Inflammatory macrophage (primary cell): ENCODE measurements at regions not wholly inside any gene's neighbourhood (a gene's known extent, or its start where the extent isn't known, plus 50 kb on each side); places are given as distances from the start of the nearest gene placed in this dataset.
A peak's percentile ranks its signal among the peaks of the same experiment; 100 is the strongest.
"Not testable (repeated sequence)": the region's sequence is repeated elsewhere in the genome, so short reads cannot be mapped to it uniquely, and the experiment has no call there.

Experiments
- DNase-seq, 2 donors: peaks; one replicate each; pipeline ENCODE4 v3.0.0-alpha.2; 2020 to 2022

DNA sequence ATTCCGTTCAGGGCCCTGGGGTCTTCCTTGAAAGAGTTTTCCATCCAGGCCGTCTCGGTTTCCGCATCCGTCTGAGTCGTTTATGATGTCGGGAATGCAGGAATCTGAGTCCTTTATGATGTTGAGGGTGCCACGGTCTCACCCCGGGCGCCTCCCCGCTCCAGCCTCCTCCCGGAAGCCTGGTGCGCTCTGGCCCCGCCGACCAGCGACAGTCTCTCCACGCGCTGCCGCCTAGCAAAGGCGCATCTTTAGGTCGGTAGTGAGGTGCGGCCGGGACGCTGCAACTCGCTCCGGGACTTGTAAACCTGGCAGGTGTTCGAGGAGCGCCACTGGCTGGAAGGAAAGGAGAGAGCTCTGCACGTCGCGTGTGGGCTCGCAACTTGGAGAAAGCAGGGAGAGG lies 132.6 kb downstream of the FAM72C start:
- not testable (repeated sequence) for DNase-seq

GRCh38 chr1:143838598-143838929 lies 133.2 kb downstream of the FAM72C start:
- DNase-seq: not testable (repeated sequence)

GRCh38 chr1:143837924-143838597 lies 133.7 kb downstream of the FAM72C start:
- DNase-seq: not testable (repeated sequence)

- DNase-seq: not testable (repeated sequence)
Measured at GRCh38 chr1:143833376-143833775, 138.4 kb downstream of the FAM72C start.

GRCh38 chr1:143832379-143832716 lies 139.4 kb downstream of the FAM72C start:
- not testable (repeated sequence) for DNase-seq

DNA sequence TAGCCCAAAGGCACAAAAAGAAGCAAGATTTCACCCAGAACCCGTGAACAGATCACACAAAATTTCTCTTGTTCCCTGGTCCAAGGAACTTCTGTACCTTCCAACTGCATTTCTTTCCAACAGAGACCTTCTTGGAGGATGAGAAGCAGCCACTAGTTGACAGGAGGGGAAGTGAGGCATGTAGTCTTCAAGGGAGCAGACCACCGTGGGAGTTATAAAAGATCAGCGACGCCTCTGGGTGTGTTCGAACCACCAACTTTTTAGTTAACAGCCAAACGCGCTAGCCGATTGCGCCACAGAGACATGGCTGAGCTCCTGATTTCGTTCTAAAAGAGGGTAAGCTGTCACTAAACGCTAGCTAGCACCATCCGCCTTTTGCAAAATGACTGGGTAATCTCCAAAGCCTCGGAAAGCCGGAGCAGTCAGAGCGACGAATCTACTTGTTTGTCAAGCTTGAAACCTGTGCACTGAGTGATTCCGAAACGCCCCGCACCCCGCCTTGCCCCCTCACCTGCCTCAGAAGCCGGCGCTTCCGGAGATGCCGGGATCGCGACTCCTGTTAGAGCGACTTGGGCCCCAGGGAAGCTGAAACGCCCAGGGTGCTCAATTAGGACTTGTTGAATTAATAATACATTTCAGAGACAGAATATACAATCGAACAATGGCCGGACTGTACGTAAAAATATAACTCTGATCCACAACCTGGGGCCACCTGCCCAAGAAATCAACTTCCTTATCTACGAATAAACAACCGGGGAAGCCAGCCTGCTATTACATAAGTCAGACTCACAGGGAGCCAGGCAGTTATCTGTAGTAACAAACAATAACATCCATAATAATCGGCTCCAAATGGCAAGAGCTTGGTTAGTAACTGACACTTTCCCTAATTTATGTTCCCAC lies 140.1 kb downstream of the FAM72C start:
- not testable (repeated sequence) for DNase-seq

- DNase-seq: not testable (repeated sequence)
Measured at GRCh38 chr1:143826162-143826561, 145.6 kb downstream of the FAM72C start.

- not testable (repeated sequence) for DNase-seq
Measured at GRCh38 chr1:143824266-143824665, 147.5 kb downstream of the FAM72C start.

- DNase-seq: not testable (repeated sequence)
Measured at GRCh38 chr1:143820058-143820457, 151.7 kb downstream of the FAM72C start.

DNA sequence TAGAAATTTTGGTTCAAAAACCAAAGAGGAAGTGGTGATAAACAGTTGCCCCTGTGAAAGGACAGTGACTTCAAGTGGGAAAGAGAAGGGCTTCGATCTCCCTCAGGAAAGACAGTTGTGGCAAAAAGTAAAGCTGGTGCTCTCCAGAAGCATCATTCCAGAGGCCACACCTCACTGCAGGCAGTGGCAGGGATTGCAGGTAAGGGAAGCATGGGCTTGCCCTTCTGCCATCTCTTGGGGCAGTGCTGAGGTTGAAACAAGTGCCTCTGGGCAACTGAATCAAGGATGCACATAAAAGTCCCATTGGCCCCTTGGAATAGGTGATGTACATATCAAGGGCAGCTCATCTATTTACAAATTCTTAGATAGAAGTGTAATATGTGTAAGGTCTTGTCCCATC lies 155.4 kb downstream of the FAM72C start:
- DNase-seq: not testable (repeated sequence)

DNA sequence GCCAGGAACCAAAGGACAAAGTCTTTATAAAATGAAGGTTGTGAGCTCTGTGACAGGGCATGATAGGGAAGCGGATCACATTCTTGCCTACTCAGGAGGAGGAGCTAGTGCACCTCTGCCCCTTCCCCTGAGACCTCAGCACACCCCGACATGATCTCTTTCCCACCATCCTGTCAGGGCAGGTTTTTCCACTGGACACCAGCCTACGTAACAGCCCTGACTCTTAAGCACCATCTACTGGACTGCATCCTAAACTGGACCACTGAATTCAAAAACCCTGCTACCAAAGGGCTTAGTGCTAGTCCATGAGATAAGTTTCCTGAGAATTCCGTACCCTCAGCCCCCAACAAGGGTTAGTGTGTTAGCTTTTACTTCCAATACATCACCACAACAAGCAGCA lies 166.4 kb downstream of the FAM72C start:
- not testable (repeated sequence) for DNase-seq

DNA sequence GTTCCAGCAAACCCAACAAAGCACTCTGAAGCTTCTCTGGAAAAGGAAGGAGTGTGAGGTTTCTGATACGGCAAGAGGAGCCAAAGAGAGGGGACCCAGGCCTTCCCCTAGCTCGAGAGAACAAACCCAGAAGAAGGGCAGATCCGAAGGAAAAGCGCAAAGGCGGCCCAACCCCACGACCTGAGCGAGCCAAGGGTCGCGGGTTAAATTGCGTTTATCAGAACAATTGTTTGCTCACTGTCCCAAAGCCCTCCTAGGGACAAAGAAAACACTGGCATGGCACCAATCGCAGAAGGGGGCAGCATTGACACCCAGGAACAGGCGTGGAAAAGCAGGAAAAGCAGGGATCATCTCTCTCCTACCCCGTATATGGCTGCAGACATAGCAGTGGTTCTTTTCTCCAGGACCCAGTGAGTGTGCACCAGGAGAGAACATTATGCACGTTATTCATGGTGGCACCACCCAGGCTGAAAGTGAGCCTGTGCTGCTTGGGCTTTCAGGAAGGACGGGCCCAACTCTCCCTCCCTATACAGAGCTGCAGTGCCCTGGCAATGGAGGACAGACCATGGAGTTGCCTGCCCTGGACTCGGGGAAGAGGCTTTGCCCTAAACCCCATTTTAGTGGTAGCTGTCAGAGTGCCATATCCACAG lies 167.0 kb downstream of the FAM72C start:
- DNase-seq: not testable (repeated sequence)

- DNase-seq: peak; percentile 44 to 59
Measured at GRCh38 chr1:143803927-143804411, 167.8 kb downstream of the FAM72C start.

GRCh38 chr1:143803095-143803494 lies 168.7 kb downstream of the FAM72C start:
- not testable (repeated sequence) for DNase-seq

GRCh38 chr1:143799568-143800187 lies 172.1 kb downstream of the FAM72C start:
- not testable (repeated sequence) for DNase-seq

DNA sequence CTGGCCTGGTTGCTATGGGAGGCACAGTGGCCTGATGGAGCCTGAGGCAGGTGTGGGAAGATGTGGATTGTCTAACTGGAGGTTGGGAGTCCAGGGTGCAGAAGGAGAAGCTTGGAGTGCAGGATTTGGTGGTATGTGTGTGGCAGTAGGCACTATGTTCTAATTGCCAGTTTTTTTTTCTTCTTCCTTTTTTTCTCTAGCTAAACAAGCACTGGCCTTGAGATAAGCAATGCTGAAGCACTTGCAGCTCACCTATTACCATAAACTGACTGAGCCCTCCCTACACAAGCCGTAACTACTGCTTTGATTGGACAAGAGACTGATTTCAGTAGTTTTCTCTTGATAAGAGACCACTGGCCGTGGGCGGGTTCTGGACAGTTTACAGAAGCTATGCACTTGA lies 175.4 kb downstream of the FAM72C start:
- DNase-seq: not testable (repeated sequence)

DNA sequence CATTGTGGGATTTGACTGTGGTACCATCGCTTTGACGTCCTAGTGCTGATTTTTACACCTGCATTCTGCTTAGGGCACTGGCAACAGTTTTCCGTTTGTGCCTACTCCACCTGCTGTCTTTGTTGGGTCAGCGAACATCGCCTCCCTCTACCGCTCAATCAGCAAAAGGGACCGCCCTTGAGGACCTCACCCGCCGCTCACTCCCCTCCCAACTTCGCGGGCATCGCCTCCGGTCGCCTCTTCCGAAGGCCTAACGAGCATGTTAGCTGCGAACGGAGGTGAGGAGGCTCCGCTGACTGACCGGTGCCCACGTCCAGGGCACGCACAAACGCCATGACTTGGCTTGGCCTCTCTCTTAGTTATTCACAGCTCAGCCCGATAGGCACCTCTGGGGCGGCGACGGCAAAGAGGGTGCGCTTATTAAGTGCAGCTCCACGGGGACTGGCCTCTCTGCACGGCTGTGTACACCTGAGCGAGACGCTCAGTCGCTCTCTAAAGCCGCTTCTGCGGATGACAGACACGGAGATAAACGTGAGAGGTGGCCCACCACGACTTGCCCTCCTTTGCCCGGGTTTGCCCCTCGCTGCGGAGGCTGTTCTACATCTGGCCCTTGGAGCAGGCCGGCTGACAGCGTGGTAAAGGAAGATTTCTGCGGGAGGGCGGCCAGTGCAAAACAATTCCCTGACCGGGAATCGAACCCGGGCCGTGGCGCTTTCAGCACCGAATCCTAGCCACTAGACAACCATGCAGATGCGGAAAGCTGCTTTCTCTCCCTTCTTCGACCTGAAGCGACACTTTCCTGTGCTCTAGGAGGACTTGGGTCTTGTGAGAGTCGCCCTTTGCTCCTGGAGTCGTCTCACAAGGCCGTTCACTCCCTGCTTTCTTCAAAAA lies 179.5 kb downstream of the FAM72C start:
- not testable (repeated sequence) for DNase-seq

DNA sequence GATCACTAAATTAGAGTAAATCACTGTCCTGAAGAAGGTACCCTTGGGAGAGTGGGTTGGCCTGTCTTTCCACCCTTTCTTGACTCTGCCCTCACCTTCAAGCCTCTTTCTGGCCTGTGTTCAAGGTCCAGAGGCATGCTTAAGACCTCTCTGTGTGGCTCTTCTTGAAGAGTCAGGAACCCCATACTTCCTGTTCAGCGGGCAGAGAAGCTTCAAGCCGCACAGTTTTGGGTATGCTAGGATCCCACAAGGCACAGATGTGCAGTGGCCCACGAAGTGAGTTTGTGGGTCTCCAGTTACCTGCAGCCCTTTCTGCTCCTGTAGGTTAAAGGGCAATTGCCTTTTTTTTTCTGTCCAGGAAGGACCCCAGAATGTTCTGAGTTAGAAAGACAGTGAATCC lies 185.4 kb downstream of the FAM72C start:
- DNase-seq: not testable (repeated sequence)

DNA sequence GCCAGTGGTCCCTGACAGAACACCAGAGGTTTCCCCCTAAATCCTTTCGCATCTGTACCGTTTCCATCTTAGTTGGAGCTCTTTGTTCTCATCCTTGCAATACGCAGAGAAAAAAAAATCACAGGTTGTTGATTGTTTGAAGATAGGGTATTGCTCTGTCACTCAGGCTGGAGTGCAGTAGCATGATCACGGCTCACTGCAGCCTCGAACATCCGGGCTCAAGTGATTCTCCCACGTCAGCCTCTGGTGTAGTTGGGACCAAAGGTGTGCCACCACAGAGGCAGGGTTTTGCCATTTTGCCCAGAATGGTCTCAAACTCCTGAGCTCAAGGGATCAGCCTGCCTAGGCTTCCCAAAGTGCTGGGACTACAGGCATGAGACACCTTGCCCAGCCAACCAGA lies 185.9 kb downstream of the FAM72C start:
- DNase-seq: not testable (repeated sequence)

DNA sequence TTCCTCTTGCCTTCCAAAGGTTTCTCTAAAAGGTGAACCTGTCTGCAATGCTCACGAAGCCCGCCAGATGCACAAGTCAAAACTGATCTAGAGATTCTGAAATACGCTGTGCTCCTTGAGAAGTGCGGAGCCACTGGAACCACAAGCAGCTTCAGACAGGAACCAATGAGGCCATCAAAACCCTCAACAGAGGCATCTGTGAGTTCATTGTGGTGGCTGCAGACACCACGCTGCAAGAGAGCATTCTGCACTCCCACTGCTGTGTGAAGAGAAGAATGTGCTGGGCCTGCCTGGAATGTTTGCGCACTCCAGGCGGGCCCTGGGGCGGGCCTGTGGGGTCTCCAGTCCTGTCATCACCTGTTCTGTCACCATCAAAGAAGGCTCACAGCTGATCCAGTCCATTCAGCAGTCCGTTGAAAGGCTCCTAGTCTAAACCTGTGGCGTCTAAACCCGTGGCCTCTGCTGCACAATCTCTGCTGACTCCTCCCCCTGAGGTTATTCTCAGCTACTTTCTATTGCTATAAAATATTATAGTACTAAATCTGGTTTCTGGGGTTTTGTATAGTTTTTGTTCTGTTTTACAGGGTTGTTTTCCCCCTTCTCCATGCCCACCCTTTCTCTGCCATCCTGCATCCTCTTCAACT lies 187.4 kb downstream of the FAM72C start:
- not testable (repeated sequence) for DNase-seq

DNA sequence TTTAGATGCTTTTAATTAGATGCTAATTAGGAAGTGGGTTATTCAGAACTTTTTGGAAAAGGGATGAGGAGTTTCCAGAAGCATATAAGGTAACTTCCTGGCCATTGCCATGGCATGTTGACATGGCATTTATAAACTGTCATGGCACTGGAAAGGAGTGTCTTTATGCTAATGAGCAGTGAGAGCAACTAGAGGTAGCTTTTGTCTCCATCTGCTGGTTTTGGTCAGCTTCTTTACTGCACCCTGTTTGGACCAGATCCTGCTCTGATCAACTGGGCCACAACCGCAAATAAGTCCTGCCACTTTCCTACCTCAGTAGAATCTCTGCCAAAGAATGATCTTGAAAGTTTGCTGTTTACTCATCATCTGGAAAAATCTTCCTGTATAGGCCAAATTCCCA lies 193.6 kb downstream of the FAM72C start:
- not testable (repeated sequence) for DNase-seq
